ENCODE measurements at regions not wholly inside any gene's neighbourhood (a gene's known extent, or its start where the extent isn't known, plus 50 kb on each side); places are given as distances from the start of the nearest gene placed in this dataset.
"Not testable (repeated sequence)": the region's sequence is repeated elsewhere in the genome, so short reads cannot be mapped to it uniquely, and the experiment has no call there.

DNA sequence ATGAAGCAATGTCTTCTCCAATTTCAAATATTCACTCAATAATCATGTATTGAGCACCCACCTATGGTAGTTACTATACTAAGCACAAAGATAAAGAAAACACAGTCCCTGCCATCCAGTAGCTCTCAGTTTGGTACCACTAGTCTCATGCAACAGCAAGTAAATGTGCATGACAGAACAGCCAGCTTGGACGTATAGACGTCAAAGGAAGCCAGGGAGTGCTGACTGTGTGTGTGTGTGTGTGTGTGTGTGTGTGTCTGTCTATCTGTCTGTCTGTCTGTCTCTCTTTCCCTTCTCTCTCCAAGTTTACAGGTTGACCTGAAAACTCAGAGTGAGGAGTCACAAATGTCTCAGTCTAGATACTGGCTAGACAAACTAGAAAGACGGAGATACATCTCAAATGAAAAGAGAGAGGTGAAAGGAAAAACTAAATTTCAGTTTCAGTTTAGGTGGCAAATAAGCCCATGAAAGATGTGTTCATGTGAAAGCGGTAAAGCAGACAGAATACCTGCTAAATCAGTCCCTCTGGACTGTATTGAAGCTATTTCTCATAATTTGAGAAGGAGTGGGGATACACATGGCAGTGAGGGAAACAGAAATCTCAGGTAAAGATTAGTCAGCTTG is 141.1 kb upstream of the PTPRG start:
- H3K9me3 ChIP-seq (ENCODE audit: severe bottlenecking): no peaks in the 10 kb centered on the region
- no peak overlapping the region for H3K4me3 ChIP-seq (ENCODE audit: low read depth, low read length)
- TF ChIP-seq, protein P1, sequence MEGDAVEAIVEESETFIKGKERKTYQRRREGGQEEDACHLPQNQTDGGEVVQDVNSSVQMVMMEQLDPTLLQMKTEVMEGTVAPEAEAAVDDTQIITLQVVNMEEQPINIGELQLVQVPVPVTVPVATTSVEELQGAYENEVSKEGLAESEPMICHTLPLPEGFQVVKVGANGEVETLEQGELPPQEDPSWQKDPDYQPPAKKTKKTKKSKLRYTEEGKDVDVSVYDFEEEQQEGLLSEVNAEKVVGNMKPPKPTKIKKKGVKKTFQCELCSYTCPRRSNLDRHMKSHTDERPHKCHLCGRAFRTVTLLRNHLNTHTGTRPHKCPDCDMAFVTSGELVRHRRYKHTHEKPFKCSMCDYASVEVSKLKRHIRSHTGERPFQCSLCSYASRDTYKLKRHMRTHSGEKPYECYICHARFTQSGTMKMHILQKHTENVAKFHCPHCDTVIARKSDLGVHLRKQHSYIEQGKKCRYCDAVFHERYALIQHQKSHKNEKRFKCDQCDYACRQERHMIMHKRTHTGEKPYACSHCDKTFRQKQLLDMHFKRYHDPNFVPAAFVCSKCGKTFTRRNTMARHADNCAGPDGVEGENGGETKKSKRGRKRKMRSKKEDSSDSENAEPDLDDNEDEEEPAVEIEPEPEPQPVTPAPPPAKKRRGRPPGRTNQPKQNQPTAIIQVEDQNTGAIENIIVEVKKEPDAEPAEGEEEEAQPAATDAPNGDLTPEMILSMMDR (IDR thresholded peaks at IDR 0.05; ENCODE audit: low read depth, low read length): no peak
- no peaks in the 10 kb centered on the region for H3K27me3 ChIP-seq (ENCODE audit: insufficient read depth, low read depth, severe bottlenecking)
- no peaks in the 10 kb centered on the region for H3K36me3 ChIP-seq
- DNase-seq: no peak
- no peak overlapping the region for H3K27ac ChIP-seq

DNA sequence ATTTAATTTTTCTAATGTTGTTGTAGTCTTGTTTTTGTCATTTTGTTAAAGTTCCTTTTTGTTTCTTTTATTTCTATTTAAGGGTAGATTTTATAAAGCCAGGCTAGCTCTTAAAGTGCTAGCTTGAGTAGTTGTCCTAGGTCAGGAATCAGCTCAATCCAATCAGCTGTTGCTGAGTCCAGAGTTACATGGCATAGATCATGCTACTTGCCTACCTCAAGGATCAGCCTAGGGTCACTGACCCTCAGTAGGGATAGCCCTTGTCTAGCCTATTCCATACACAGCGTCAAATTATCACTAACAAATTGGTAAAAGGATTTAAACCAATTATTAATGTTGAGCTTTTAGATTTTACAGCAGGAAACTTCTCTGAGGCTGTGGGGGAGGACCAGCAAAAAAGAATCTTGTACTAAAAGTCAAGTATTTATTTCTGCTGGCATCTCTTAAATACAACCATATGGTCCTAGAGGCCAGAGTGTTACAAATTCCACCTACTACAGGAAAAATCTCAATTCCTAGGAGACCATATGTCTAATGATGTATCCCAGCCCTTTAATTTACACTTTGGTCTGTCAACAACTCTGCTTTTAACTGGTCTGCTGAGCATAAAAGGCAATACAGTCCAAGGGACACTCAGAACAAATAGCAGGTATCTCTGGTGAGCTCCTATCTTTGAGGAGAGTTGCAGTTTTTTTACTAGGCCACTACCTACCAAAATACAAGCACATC is 138.3 kb upstream of the PTPRG start:
- Histone ChIP-seq H3K9me3 (ENCODE audit: severe bottlenecking) (no peaks in the 10 kb centered on the region), H3K36me3 (no peaks in the 10 kb centered on the region), H3K27ac (no peak overlapping the region), H3K27me3 (ENCODE audit: insufficient read depth, low read depth, severe bottlenecking) (no peaks in the 10 kb centered on the region), H3K4me3 (ENCODE audit: low read depth, low read length) (no peak overlapping the region)
- TF ChIP-seq, protein P1 (IDR thresholded peaks at IDR 0.05; ENCODE audit: low read depth, low read length): no peak
- DNase-seq: no peak

DNA sequence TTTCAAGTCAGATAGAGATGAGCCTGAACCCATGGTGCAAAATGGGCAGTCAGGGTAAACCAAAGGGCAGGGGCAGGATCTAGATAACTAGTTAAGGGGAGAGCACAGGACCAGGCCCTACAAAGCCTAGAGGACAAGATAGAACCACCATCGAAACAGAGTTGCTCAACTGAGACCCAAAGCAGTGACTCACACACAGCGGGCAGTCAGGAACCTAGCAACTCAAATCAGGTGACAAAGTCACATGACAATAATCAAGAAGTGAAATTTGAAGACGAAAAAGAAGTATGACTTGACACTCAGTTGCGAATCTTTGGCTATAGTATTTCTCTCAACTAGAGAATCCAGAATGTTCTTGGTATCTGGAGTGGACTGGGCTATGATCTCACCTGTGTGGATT is 136.0 kb upstream of the PTPRG start:
- Histone ChIP-seq H3K27ac (no peak overlapping the region), H3K4me3 (ENCODE audit: low read depth, low read length) (no peak overlapping the region), H3K27me3 (ENCODE audit: insufficient read depth, low read depth, severe bottlenecking) (no peaks in the 10 kb centered on the region), H3K9me3 (ENCODE audit: severe bottlenecking) (no peaks in the 10 kb centered on the region), H3K36me3 (no peaks in the 10 kb centered on the region)
- TF ChIP-seq, protein P1 (IDR thresholded peaks at IDR 0.05; ENCODE audit: low read depth, low read length): no peak
- no peak for DNase-seq

DNA sequence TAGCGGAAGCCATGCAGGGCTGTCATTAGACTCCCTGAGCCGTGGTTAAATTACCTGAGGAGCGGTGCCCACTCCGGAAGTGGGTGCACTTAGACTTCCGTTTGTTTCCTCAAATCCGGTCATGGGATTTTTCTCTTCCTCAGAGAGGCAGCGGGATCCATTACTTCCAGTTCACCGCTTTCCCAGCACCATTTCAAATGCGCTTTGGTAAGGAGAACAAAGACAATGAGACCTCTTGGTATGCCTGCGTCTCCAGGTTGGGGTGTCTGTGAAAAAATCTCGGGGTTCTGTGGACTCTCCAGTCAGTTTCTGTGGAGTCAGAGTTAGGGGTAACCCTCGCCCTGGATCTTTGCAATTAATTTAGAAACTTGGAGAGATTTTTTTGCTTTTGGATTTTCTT is 132.3 kb upstream of the PTPRG start:
- DNase-seq: no peak
- H3K27ac ChIP-seq: no peak overlapping the region
- TF ChIP-seq, protein P1 (IDR thresholded peaks at IDR 0.05; ENCODE audit: low read depth, low read length): no peak
- H3K36me3 ChIP-seq: no peaks in the 10 kb centered on the region
- H3K9me3 ChIP-seq (ENCODE audit: severe bottlenecking): no peaks in the 10 kb centered on the region
- H3K4me3 ChIP-seq (ENCODE audit: low read depth, low read length): no peak overlapping the region
- H3K27me3 ChIP-seq (ENCODE audit: insufficient read depth, low read depth, severe bottlenecking): no peaks in the 10 kb centered on the region

DNA sequence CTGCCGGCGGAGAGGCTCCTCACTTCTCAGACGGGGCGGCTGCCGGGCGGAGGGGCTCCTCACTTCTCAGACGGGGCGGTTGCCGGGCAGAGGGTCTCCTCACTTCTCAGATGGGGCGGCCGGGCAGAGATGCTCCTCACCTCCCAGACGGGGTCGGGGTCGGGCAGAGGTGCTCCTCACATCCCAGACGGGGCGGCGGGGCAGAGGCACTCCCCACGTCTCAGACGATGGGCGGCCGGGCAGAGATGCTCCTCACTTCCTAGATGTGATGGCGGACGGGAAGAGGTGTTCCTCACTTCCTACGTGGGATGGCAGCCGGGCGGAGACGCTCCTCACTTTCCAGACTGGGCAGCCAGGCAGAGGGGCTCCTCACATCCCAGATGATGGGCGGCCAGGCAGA is 126.5 kb upstream of the PTPRG start:
- H3K9me3 ChIP-seq (ENCODE audit: severe bottlenecking): not testable (repeated sequence)

DNA sequence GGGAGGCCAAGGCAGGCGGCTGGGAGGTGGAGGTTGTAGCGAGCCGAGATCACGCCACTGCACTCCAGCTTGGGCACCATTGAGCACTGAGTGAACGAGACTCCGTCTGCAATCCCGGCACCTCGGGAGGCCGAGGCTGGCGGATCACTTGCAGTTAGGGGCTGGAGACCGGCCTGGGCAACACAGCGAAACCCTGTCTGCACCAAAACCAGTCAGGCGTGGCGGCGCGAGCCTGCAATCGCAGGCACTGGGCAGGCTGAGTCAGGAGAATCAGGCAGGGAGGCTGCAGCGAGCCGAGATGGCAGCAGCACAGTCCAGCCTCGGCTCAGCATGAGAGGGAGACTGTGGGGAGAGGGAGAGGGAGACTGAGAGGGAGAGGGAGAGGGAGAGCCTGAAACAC is 126.0 kb upstream of the PTPRG start:
- not testable (repeated sequence) for H3K9me3 ChIP-seq (ENCODE audit: severe bottlenecking); DNase-seq; H3K27ac ChIP-seq; H3K4me3 ChIP-seq (ENCODE audit: low read depth, low read length); H3K27me3 ChIP-seq (ENCODE audit: insufficient read depth, low read depth, severe bottlenecking); H3K36me3 ChIP-seq

More for the DNA sequence above, 126.5 kb upstream of the PTPRG start:
- H3K27me3 ChIP-seq (ENCODE audit: insufficient read depth, low read depth, severe bottlenecking); H3K4me3 ChIP-seq (ENCODE audit: low read depth, low read length); H3K27ac ChIP-seq; H3K36me3 ChIP-seq; DNase-seq: not testable (repeated sequence)

Data from WERI-Rb-1 (cell line).